PC-9 (cell line): ENCODE measurements at regions not wholly inside any gene's neighbourhood (a gene's known extent, or its start where the extent isn't known, plus 50 kb on each side); places are given as distances from the start of the nearest gene placed in this dataset.

Experiments used
- EZH2 ChIP-seq: fragments of 200-600 bp; sonication (generic); IDR thresholded peaks from 2 replicates; pipeline ENCODE4 v1.8.0; 2017; ENCODE audit warnings: antibody characterized with exemption, low read depth
- TF ChIP-seq, protein P1 (sequence below): fragments of 200-600 bp; sonication (generic); conservative IDR thresholded peaks from 2 replicates; pipeline ENCODE4 v1.6.1; 2017; ENCODE audit warnings: mixed run types, antibody characterized with exemption, mild to moderate bottlenecking, moderate library complexity

DNA sequence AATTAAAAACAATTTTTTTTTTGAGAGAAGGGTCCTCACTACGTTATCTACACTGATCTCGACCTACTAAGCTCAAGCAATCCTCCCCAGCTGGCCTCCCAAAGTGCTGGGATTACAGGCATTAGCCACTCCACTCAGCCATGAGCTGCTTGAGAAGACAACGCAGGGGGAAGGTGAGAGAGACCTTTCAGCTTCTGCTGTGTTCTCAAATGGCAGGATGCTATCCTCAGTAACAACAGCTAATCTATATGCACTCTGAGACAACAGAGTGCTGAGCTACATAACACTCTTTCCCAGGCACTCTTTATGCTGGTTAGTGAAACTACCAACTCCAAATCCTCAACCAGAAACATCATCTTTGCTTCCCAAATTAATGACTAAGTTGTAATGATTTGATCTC lies 526.1 kb downstream of the CCER1 start:
- TF ChIP-seq, protein P1, sequence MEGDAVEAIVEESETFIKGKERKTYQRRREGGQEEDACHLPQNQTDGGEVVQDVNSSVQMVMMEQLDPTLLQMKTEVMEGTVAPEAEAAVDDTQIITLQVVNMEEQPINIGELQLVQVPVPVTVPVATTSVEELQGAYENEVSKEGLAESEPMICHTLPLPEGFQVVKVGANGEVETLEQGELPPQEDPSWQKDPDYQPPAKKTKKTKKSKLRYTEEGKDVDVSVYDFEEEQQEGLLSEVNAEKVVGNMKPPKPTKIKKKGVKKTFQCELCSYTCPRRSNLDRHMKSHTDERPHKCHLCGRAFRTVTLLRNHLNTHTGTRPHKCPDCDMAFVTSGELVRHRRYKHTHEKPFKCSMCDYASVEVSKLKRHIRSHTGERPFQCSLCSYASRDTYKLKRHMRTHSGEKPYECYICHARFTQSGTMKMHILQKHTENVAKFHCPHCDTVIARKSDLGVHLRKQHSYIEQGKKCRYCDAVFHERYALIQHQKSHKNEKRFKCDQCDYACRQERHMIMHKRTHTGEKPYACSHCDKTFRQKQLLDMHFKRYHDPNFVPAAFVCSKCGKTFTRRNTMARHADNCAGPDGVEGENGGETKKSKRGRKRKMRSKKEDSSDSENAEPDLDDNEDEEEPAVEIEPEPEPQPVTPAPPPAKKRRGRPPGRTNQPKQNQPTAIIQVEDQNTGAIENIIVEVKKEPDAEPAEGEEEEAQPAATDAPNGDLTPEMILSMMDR = no peak
- no peak for TF ChIP-seq EZH2
